Upper lobe of left lung (tissue), 6 donors: ENCODE measurements at regions not wholly inside any gene's neighbourhood (a gene's known extent, or its start where the extent isn't known, plus 50 kb on each side); places are given as distances from the start of the nearest gene placed in this dataset.

ENCODE experiments used
- ATAC-seq, 2 donors: fragments of 200-7000 bp; cut with Tn5 transposase; one replicate each; pipeline ENCODE4 v1.9.1; 2022; ENCODE audit warnings: mild to moderate bottlenecking in 2 of 2, moderate library complexity in 2 of 2; ENCODE audit not compliant: low FRiP score in 2 of 2
- DNase-seq, 2 donors: peaks; one replicate each; pipeline ENCODE4 v3.0.0-alpha.2; 2019 to 2020
- H3K27ac ChIP-seq, 4 donors: fragments of 200-600 bp; sonication (generic); one replicate each; pipeline ENCODE4 v1.5.1; 2016 to 2019
- H3K27me3 ChIP-seq, 4 donors: fragments of 200-600 bp; sonication (generic); one replicate each; pipeline ENCODE4 v1.5.1; 2017 to 2019
- H3K36me3 ChIP-seq, 4 donors: fragments of 200-600 bp; sonication (generic); one replicate each; pipeline ENCODE4 v1.5.1; 2016 to 2019
- H3K4me1 ChIP-seq, 4 donors: fragments of 200-600 bp; sonication (generic); one replicate each; pipeline ENCODE4 v1.5.1; 2018 to 2019
- H3K4me3 ChIP-seq, 4 donors: fragments of 200-600 bp; sonication (generic); one replicate each; pipeline ENCODE4 v1.5.1; 2017 to 2019; ENCODE audit warnings: mild to moderate bottlenecking in 2 of 4, moderate library complexity in 1 of 4
- H3K9me3 ChIP-seq, 4 donors: fragments of 200-600 bp; sonication (generic); one replicate each; pipeline ENCODE4 v1.5.1; 2018 to 2019
- EP300 ChIP-seq, 4 donors: sonication (generic); formaldehyde crosslinking; IDR thresholded peaks; one replicate each; pipeline ENCODE4 v1.5.1; 2017; ENCODE audit warnings: antibody characterized with exemption in 4 of 4, control low read depth in 2 of 4
- POLR2A ChIP-seq, 4 donors: fragments of 450-650 bp; IDR thresholded peaks; one replicate each; pipeline ENCODE4 v1.5.1; 2016 to 2017; ENCODE audit warnings: antibody characterized with exemption in 4 of 4, mild to moderate bottlenecking in 2 of 4
- POLR2AphosphoS5 ChIP-seq, 2 donors: sonication (generic); formaldehyde crosslinking; IDR thresholded peaks; one replicate each; pipeline ENCODE4 v1.5.1; 2017; ENCODE audit warnings: antibody characterized with exemption in 2 of 2
- WGBS, 2 donors: methylation state at CpG; one replicate each; pipeline ENCODE4 v1.1.5; 2017 to 2018; 5-methylcytosine and 5-hydroxymethylcytosine counted together
- TF ChIP-seq, protein P1 (sequence below), 6 experiments: fragments of 450-650 bp in 4 of 6; fragments of 200-600 bp in 2 of 6; sonication (generic) in 2 of 6; IDR thresholded peaks; one replicate each; pipeline ENCODE4 v1.5.1; 2016 to 2019; ENCODE audit warnings: antibody characterized with exemption in 6 of 6
- donor health status: DM: no; HTN: no; CAD: no; lungs with moderate emphysema.
- donor health status: DM: no; HTN: yes; CAD: no; lungs with severe emphysema.

DNA sequence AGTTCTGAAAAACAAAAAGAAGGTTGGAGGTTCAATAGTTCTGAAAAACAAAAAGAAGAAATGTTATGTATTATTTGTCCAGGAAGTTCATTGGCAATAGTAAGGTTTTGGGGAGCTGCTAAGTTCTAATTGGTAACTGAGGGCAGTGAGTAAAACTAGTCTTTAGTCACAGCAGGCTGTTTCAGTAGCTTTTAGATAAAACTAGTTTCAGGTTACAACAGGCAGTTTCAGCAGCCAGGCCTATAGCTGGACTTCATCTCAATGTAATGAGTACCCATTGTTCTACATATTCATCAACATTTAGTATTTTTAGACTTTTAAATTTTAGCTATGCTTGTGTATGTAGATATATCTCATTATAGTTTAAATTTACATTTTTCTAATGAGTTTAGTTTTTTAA, 639.3 kb downstream of the TOX3 start:
- ATAC-seq (no peak), DNase-seq (no peak)
- H3K36me3 ChIP-seq: no peaks in the 10 kb centered on the region
- TF ChIP-seq EP300 (IDR thresholded peaks at IDR 0.05): no peak
- TF ChIP-seq POLR2A (IDR thresholded peaks at IDR 0.05): no peak
- TF ChIP-seq, protein P1, sequence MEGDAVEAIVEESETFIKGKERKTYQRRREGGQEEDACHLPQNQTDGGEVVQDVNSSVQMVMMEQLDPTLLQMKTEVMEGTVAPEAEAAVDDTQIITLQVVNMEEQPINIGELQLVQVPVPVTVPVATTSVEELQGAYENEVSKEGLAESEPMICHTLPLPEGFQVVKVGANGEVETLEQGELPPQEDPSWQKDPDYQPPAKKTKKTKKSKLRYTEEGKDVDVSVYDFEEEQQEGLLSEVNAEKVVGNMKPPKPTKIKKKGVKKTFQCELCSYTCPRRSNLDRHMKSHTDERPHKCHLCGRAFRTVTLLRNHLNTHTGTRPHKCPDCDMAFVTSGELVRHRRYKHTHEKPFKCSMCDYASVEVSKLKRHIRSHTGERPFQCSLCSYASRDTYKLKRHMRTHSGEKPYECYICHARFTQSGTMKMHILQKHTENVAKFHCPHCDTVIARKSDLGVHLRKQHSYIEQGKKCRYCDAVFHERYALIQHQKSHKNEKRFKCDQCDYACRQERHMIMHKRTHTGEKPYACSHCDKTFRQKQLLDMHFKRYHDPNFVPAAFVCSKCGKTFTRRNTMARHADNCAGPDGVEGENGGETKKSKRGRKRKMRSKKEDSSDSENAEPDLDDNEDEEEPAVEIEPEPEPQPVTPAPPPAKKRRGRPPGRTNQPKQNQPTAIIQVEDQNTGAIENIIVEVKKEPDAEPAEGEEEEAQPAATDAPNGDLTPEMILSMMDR (IDR thresholded peaks at IDR 0.05): no peak
- no peak for TF ChIP-seq POLR2AphosphoS5 (IDR thresholded peaks at IDR 0.05)
- no peaks in the 10 kb centered on the region for H3K9me3 ChIP-seq
- no peaks in the 10 kb centered on the region for H3K27me3 ChIP-seq
- H3K27ac ChIP-seq: no peak overlapping the region
- H3K4me1 ChIP-seq: no peaks in the 10 kb centered on the region
- no peak overlapping the region for H3K4me3 ChIP-seq

DNA sequence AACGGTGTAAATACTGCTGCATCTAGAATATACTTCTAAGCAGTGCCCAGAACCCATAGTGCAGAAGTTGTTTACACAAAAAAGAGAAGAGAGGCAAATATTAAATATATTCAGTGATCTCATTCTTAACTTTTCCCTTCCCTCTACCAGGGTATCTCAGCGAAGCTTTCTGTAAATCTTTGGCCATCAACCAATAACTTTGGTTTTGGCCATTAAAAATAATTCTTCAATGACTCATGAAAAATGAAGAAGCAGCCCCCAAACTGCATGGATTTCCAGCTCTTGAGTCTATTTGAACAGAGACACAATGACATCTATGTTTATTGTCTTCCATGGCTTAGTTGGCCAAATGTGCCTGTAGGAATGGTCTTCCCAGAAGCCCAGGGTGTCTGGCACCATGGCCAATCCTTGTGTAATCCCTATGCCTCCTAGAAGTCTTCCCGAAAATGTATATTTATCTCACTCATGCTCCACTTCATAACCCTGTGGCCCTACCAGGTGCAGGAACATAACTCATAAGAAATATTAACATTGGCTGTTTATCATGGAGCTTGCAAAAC, 646.6 kb downstream of the TOX3 start:
- Histone ChIP-seq H3K9me3 (no peaks in the 10 kb centered on the region), H3K27ac (no peak overlapping the region), H3K4me3 (no peak overlapping the region), H3K4me1 (no peaks in the 10 kb centered on the region), H3K36me3 (no peaks in the 10 kb centered on the region), H3K27me3 (no peaks in the 10 kb centered on the region)
- DNase-seq: no peak
- WGBS, 2 donors: 87 to 88% methylated on average over 3 of the region's 3 CpGs
- no peak for ATAC-seq
- TF ChIP-seq EP300 (IDR thresholded peaks at IDR 0.05) (no peak), POLR2A (IDR thresholded peaks at IDR 0.05) (no peak), POLR2AphosphoS5 (IDR thresholded peaks at IDR 0.05) (no peak)
- TF ChIP-seq, protein P1 (IDR thresholded peaks at IDR 0.05): no peak

DNA sequence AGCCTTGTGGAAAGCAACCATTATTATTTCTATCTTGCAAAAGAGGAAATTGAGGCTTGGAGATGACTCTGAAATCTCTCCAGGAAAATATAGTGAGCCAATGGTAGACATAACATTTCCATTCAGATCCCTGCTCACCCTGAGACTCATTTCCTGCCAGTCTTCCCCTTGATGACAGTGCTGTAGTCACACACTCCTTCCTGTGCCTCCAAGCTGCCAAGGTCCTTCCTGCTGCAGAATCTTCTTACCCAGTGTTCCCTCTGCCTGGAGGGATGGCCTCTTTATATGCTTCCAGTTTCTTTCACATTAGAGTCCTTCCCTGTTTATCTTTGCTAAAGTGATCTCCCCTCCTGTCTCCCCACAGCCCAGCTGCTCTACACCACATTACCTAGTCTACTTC, 648.1 kb downstream of the TOX3 start:
- Histone ChIP-seq H3K9me3 (no peaks in the 10 kb centered on the region), H3K36me3 (no peaks in the 10 kb centered on the region), H3K27me3 (no peaks in the 10 kb centered on the region), H3K27ac (peak overlapping the region in 1 of 4 donors; percentile 45), H3K4me1 (no peaks in the 10 kb centered on the region), H3K4me3 (no peak overlapping the region)
- no peak for ATAC-seq
- DNase-seq: no peak
- TF ChIP-seq POLR2A (IDR thresholded peaks at IDR 0.05) (no peak), POLR2AphosphoS5 (IDR thresholded peaks at IDR 0.05) (peak in 1 of 2 donors; percentile 51)

DNA sequence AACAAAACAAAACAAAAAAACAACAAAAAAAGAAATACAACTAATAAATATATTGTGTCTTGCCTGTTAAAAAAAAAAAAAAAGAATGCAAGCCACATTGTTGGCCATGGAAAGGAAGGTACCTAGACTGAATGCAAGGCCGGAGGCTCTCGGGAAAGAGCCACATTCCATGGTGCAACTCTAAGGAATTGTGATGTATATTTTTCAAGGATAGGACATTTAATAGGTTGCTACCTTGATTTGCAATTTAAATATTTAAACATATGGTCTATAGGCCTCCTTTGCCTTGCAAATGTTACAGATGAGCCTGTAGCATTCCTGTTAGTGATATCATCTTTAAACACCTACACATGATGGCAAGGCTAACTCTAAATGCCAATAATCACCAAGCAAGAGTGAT, 650.9 kb downstream of the TOX3 start:
- H3K9me3 ChIP-seq: no peaks in the 10 kb centered on the region
- TF ChIP-seq POLR2AphosphoS5 (IDR thresholded peaks at IDR 0.05): no peak
- H3K4me3 ChIP-seq: no peak overlapping the region
- no peaks in the 10 kb centered on the region for H3K36me3 ChIP-seq
- DNase-seq (no peak), ATAC-seq (no peak)
- no peak overlapping the region for H3K27ac ChIP-seq
- H3K4me1 ChIP-seq: no peaks in the 10 kb centered on the region
- no peaks in the 10 kb centered on the region for H3K27me3 ChIP-seq
- 82 to 92% methylated on average over 2 of the region's 2 CpGs for WGBS, 2 donors

DNA sequence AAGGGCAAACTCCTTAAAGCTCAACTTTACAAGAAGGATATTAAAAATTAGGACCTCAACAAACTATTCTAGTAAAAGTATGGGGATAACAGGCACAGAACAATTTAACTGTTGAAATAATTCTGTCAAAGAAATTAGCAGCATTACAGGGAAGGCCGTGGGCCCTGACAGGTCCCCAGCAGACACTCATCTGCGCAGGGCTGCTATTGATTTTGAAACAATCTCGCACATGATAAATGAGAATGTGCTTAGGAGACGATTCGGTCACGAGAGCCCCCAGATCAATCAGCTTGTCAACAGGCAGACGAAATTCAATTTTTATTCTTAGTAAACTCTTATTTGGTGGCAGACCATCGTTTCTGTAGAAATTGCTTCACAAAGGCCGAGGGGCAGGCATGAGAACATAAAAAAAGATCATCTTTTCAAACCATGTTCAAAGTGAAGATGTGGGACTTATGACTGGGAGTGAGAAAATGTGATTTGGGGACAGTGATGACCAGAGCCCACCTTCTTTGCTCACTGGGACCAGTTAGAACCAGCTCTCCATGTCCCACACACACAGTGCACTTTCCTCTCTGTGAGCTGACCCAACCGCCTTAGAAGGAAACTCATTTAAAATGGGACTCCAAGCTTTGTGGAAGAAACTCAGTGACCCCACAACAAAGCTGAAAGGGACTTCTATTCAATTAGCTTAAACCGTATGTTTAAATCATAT, 654.5 kb downstream of the TOX3 start:
- Histone ChIP-seq H3K4me1 (no peaks in the 10 kb centered on the region), H3K27me3 (no peaks in the 10 kb centered on the region), H3K36me3 (no peaks in the 10 kb centered on the region), H3K4me3 (no peak overlapping the region), H3K9me3 (no peaks in the 10 kb centered on the region), H3K27ac (no peak overlapping the region)
- TF ChIP-seq POLR2A (IDR thresholded peaks at IDR 0.05) (no peak), EP300 (IDR thresholded peaks at IDR 0.05) (no peak), POLR2AphosphoS5 (IDR thresholded peaks at IDR 0.05) (no peak)
- TF ChIP-seq, protein P1 (IDR thresholded peaks at IDR 0.05): no peak
- 77 to 81% methylated on average over 11 of the region's 11 CpGs for WGBS, 2 donors
- ATAC-seq (no peak), DNase-seq (no peak)

DNA sequence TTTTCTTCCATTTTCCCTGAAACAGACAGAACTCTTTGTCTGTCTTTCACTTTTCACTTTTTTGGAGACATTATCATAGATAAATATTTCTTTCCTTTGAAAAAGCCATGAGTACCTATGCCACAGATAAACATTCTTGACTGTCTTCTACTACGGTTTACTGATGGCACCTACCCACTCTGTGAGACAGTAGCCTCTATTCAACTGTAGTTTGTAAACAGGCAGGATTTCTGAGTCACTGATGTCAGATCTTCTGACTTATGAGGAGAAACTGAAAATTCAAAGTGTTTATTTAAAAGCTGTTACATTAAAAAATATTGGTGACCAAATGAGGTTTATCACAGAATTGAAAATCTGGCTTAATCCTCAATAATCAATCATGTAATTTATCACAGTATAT, 658.4 kb downstream of the TOX3 start:
- Histone ChIP-seq H3K9me3 (no peaks in the 10 kb centered on the region), H3K27ac (no peak overlapping the region), H3K4me1 (no peaks in the 10 kb centered on the region), H3K4me3 (no peak overlapping the region), H3K27me3 (no peaks in the 10 kb centered on the region), H3K36me3 (no peaks in the 10 kb centered on the region)
- TF ChIP-seq, protein P1 (IDR thresholded peaks at IDR 0.05): no peak
- no peak for TF ChIP-seq POLR2A (IDR thresholded peaks at IDR 0.05)
- no peak for TF ChIP-seq EP300 (IDR thresholded peaks at IDR 0.05)
- TF ChIP-seq POLR2AphosphoS5 (IDR thresholded peaks at IDR 0.05): no peak
- WGBS, 2 donors: 78 to 82% methylated on average over 1 of the region's 1 CpG
- DNase-seq (no peak), ATAC-seq (no peak)
